ENCODE measurements at regions not wholly inside any gene's neighbourhood (a gene's known extent, or its start where the extent isn't known, plus 50 kb on each side); places are given as distances from the start of the nearest gene placed in this dataset.

DNA sequence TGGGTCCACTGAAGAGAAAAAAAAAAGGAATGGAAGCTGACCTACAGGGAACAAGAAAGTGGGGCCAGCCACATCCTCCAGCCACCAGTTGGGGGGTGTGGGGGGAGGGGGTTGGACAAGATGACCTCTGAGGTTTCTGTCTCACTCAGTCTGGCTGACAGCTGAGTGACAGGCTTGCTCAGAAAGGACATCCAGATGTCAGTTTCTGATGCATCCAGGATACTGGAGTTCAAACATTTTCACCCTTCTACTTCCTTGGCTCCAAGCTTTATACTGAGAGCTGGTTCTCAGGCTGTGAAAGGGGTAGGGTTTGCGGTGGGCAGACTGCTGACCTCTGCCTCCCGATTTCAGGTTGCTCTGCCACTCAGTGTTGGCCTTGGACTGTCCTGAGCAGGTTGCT is 2178.3 kb downstream of the TP53TG3F start:
- Histone ChIP-seq H3K4me1 (ENCODE audit: insufficient read depth) (no peaks in the 10 kb centered on the region), H3K36me3 (no peaks in the 10 kb centered on the region), H3K27me3 (no peaks in the 10 kb centered on the region), H3K4me3 (no peak overlapping the region), H3K9me3 (no peaks in the 10 kb centered on the region), H3K27ac (no peak overlapping the region)
- no peak for TF ChIP-seq EP300 (IDR thresholded peaks at IDR 0.05)
- no peak for TF ChIP-seq POLR2A (IDR thresholded peaks at IDR 0.05)
- TF ChIP-seq, protein P1, sequence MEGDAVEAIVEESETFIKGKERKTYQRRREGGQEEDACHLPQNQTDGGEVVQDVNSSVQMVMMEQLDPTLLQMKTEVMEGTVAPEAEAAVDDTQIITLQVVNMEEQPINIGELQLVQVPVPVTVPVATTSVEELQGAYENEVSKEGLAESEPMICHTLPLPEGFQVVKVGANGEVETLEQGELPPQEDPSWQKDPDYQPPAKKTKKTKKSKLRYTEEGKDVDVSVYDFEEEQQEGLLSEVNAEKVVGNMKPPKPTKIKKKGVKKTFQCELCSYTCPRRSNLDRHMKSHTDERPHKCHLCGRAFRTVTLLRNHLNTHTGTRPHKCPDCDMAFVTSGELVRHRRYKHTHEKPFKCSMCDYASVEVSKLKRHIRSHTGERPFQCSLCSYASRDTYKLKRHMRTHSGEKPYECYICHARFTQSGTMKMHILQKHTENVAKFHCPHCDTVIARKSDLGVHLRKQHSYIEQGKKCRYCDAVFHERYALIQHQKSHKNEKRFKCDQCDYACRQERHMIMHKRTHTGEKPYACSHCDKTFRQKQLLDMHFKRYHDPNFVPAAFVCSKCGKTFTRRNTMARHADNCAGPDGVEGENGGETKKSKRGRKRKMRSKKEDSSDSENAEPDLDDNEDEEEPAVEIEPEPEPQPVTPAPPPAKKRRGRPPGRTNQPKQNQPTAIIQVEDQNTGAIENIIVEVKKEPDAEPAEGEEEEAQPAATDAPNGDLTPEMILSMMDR (IDR thresholded peaks at IDR 0.05): no peak
- DNase-seq: no peak
- intact Hi-C loops (cut with DNase I): no loop called here
- 46 to 69% (median 68%) methylated on average over 2 of the region's 2 CpGs for WGBS, 3 donors

DNA sequence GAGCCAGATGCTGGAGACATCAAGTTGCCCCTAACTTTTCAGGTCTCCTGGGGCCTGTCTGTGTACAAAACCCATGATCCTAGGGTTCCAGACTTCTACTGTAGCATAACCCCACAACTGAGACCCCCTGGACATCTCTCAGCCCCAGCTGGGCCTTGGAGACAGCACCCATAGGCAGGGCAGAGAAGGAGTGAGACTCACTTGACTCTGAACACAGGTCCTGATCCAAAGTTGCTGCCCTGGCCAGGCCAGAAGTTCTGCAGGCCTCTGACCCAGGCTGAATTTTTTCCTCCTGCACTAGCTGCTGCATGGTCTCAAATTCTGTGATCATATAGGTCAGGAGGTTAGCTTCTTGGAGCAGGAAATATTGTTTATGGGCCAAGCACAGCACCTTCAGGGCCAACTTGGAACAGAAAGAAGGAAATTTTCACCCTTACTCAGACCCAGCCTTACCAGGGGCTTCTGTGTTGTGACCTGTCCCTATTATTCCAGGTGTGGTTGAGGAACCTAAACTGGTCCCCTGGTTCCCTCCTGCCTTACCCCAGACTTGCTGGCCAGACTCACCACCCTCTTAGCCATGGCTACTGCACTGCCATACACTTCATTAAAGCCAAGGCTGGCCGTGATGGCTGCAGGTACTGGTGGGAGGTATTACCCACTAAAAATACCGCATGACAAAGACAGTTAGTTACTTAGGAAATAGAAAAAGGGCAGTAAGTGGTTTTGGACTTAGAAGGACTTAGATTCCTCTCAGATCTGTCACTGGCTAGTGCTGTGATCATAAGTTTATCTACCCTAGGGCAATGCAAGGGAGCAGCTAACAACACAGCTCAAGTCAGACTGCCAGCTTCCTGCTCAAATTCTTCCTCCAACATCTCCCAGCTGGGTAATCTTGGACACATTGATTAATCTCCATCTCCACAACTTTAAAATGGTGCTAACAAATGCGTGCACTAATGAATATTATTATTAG is 2180.1 kb downstream of the TP53TG3F start:
- DNase-seq: no peak
- intact Hi-C loops (cut with DNase I): no loop called here
- no peak overlapping the region for H3K4me3 ChIP-seq
- H3K9me3 ChIP-seq: no peaks in the 10 kb centered on the region
- H3K27ac ChIP-seq: no peak overlapping the region
- no peaks in the 10 kb centered on the region for H3K36me3 ChIP-seq
- no peaks in the 10 kb centered on the region for H3K27me3 ChIP-seq
- no peaks in the 10 kb centered on the region for H3K4me1 ChIP-seq (ENCODE audit: insufficient read depth)
- WGBS, 3 donors: 37 to 39% (median 39%) methylated on average over 3 of the region's 3 CpGs
- no peak for TF ChIP-seq POLR2A (IDR thresholded peaks at IDR 0.05)
- TF ChIP-seq, protein P1 (IDR thresholded peaks at IDR 0.05): no peak
- TF ChIP-seq EP300 (IDR thresholded peaks at IDR 0.05): no peak

DNA sequence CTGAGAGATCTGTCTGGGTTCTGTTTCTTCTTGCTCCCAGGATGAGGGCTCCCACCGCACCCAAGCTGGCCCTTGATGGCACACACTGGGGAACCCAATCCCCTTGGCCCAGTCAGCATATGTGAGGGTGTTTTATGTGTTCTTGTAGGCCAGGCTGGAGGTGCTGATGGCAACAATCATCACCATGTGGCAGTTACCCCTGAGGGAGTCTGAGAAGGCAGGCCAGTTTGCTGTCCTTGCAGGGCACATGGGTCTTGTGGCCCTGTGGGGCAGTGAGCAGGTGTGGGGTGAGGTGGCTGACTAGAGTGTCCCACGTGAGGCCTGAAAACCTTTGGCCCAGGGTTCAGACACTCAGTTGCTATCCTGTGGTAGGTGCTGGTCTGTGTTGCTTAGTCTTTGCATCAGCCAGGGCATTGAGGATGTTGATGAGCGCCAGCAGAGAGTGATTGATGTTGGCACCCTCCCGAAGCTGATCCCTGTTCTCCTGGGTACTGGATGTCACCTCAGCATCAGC is 2183.0 kb downstream of the TP53TG3F start:
- Histone ChIP-seq H3K27ac (no peak overlapping the region), H3K4me1 (ENCODE audit: insufficient read depth) (no peaks in the 10 kb centered on the region), H3K9me3 (no peaks in the 10 kb centered on the region), H3K4me3 (no peak overlapping the region), H3K36me3 (no peaks in the 10 kb centered on the region), H3K27me3 (no peaks in the 10 kb centered on the region)
- intact Hi-C loops (cut with DNase I): no loop called here
- DNase-seq: no peak
- no peak for TF ChIP-seq EP300 (IDR thresholded peaks at IDR 0.05)
- no peak for TF ChIP-seq POLR2A (IDR thresholded peaks at IDR 0.05)
- TF ChIP-seq, protein P1 (IDR thresholded peaks at IDR 0.05): no peak
- WGBS, 3 donors: 48 to 64% (median 60%) methylated on average over 4 of the region's 4 CpGs

DNA sequence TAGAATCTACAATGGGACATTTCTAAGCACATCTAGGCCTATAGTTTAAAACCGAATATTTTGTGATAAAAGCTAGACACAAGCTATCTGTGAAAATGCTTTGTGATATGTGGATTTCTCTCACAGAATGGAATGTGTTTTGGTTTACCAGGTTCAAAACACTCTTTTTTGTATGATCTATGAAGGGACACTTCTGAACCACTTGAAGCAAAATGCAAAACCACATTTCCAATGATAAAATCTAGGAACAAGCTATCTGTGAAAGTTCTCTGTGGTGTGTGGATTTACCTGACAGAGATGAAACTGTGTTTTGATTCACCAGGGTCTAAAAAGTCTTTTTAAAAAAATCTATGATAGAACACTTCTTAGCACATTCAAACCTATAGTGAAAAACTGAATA is 2192.4 kb downstream of the TP53TG3F start:
- H3K9me3 ChIP-seq: no peaks in the 10 kb centered on the region
- H3K4me1 ChIP-seq (ENCODE audit: insufficient read depth): no peaks in the 10 kb centered on the region
- no peak overlapping the region for H3K4me3 ChIP-seq
- intact Hi-C loops (cut with DNase I): no loop called here
- H3K36me3 ChIP-seq: no peaks in the 10 kb centered on the region
- TF ChIP-seq POLR2A (IDR thresholded peaks at IDR 0.05) (no peak), EP300 (IDR thresholded peaks at IDR 0.05) (no peak)
- TF ChIP-seq, protein P1 (IDR thresholded peaks at IDR 0.05): no peak
- 68 to 74% (median 72%) methylated on average over 1 of the region's 1 CpG for WGBS, 3 donors
- H3K27me3 ChIP-seq: no peaks in the 10 kb centered on the region
- H3K27ac ChIP-seq: no peak overlapping the region
- no peak for DNase-seq
